BE2C (cell line): ENCODE measurements at regions not wholly inside any gene's neighbourhood (a gene's known extent, or its start where the extent isn't known, plus 50 kb on each side); places are given as distances from the start of the nearest gene placed in this dataset.

Experiments used
- DNase-seq: peaks from one replicate; pipeline ENCODE4 v3.0.0-alpha.2; 2020
- H3K27me3 ChIP-seq: fragments of 250-450 bp; sonication (Bioruptor Pico); 2 replicates; pipeline ENCODE4 v1.5.1; 2020; ENCODE audit warnings: mild to moderate bottlenecking
- H3K36me3 ChIP-seq: fragments of 250-450 bp; sonication (Bioruptor Pico); 2 replicates; pipeline ENCODE4 v1.5.1; 2020; ENCODE audit warnings: mild to moderate bottlenecking
- H3K4me1 ChIP-seq: fragments of 250-450 bp; sonication (Bioruptor Pico); 2 replicates; pipeline ENCODE4 v1.5.1; 2020
- H3K4me3 ChIP-seq: 2 replicates; pipeline ENCODE4 v1.5.1; 2011; ENCODE audit warnings: low read depth, low read length
- H3K9me3 ChIP-seq: fragments of 250-450 bp; sonication (Bioruptor Pico); 2 replicates; pipeline ENCODE4 v1.5.1; 2020
- CTCF ChIP-seq: IDR thresholded peaks from 2 replicates; pipeline ENCODE4 v1.5.1; 2012; ENCODE audit warnings: mild to moderate bottlenecking, low read depth, low read length

- no peak for DNase-seq
- Histone ChIP-seq H3K27me3 (no peaks in the 10 kb centered on the region), H3K4me3 (no peak overlapping the region)
These were observed 84.8 kb upstream of the ARRDC4 start for GRCh38 chr15:97875513-97876280.

GRCh38 chr15:97876281-97876675 lies 84.2 kb upstream of the ARRDC4 start:
- Histone ChIP-seq H3K9me3 (no peaks in the 10 kb centered on the region), H3K36me3 (no peaks in the 10 kb centered on the region), H3K4me1 (no peaks in the 10 kb centered on the region), H3K27me3 (no peaks in the 10 kb centered on the region), H3K4me3 (no peak overlapping the region)
- no peak for TF ChIP-seq CTCF
- DNase-seq = no peak

More at GRCh38 chr15:97875513-97876280, 84.8 kb upstream of the ARRDC4 start:
- no peaks in the 10 kb centered on the region for H3K36me3 ChIP-seq
- TF ChIP-seq CTCF = no peak
- no peaks in the 10 kb centered on the region; the same call in 1 of the 2 replicates for H3K9me3 ChIP-seq
- H3K4me1 ChIP-seq = no peaks in the 10 kb centered on the region

GRCh38 chr15:97881346-97881965 lies 79.0 kb upstream of the ARRDC4 start:
- Histone ChIP-seq H3K9me3 (no peaks in the 10 kb centered on the region), H3K27me3 (no peaks in the 10 kb centered on the region), H3K4me1 (no peaks in the 10 kb centered on the region), H3K4me3 (no peak overlapping the region), H3K36me3 (no peaks in the 10 kb centered on the region)
- no peak for DNase-seq
- TF ChIP-seq CTCF = no peak

GRCh38 chr15:97884513-97885131 lies 75.9 kb upstream of the ARRDC4 start:
- DNase-seq = no peak
- Histone ChIP-seq H3K27me3 (no peaks in the 10 kb centered on the region), H3K4me1 (no peaks in the 10 kb centered on the region)

GRCh38 chr15:97890307-97890706 lies 70.2 kb upstream of the ARRDC4 start:
- Histone ChIP-seq H3K4me1 (no peaks in the 10 kb centered on the region), H3K36me3 (no peaks in the 10 kb centered on the region), H3K9me3 (no peaks in the 10 kb centered on the region), H3K27me3 (peaks cover 3% of the 10 kb centered on the region; the same call in 1 of the 2 replicates), H3K4me3 (no peak overlapping the region)
- DNase-seq = no peak
- no peak for TF ChIP-seq CTCF

More at GRCh38 chr15:97884513-97885131, 75.9 kb upstream of the ARRDC4 start:
- no peaks in the 10 kb centered on the region for H3K36me3 ChIP-seq
- no peak overlapping the region for H3K4me3 ChIP-seq
- H3K9me3 ChIP-seq = no peaks in the 10 kb centered on the region
- no peak for TF ChIP-seq CTCF
